Astrocyte (in vitro differentiated cells and primary cell): ENCODE measurements at regions not wholly inside any gene's neighbourhood (a gene's known extent, or its start where the extent isn't known, plus 50 kb on each side); places are given as distances from the start of the nearest gene placed in this dataset.

Source experiments
- EZH2 ChIP-seq: IDR thresholded peaks from 2 replicates; pipeline ENCODE4 v1.6.1; 2012; ENCODE audit warnings: mild to moderate bottlenecking, low read length, inconsistent platforms; ENCODE audit not compliant: insufficient read depth
- TF ChIP-seq, protein P1 (sequence below): IDR thresholded peaks from 2 replicates; pipeline ENCODE4 v1.5.1; 2011; ENCODE audit warnings: low read depth, mild to moderate bottlenecking, inconsistent platforms, low read length, moderate library complexity; ENCODE audit not compliant: insufficient read depth

DNA sequence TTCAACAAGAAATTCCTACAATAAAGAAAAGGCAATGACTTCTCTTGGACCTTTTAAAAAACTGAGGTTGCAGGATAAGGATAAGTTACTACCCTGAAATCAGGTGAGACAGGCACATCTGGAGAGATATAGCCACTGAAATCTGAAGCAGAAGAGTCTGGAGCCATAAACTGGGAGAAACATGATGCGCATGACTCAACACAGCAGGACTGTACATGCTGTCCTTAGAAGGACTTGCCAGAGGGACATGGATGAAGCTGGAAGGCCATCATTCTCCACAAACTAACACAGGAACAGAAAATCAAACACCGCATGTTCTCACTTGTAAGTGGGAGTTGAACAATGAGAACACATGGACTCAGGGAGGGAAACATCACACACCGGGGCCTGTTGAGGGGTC lies 1020.2 kb downstream of the AGBL1 start:
- TF ChIP-seq, protein P1, sequence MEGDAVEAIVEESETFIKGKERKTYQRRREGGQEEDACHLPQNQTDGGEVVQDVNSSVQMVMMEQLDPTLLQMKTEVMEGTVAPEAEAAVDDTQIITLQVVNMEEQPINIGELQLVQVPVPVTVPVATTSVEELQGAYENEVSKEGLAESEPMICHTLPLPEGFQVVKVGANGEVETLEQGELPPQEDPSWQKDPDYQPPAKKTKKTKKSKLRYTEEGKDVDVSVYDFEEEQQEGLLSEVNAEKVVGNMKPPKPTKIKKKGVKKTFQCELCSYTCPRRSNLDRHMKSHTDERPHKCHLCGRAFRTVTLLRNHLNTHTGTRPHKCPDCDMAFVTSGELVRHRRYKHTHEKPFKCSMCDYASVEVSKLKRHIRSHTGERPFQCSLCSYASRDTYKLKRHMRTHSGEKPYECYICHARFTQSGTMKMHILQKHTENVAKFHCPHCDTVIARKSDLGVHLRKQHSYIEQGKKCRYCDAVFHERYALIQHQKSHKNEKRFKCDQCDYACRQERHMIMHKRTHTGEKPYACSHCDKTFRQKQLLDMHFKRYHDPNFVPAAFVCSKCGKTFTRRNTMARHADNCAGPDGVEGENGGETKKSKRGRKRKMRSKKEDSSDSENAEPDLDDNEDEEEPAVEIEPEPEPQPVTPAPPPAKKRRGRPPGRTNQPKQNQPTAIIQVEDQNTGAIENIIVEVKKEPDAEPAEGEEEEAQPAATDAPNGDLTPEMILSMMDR: no peak
- no peak for TF ChIP-seq EZH2
